GM23338 (cell line): ENCODE measurements at regions not wholly inside any gene's neighbourhood (a gene's known extent, or its start where the extent isn't known, plus 50 kb on each side); places are given as distances from the start of the nearest gene placed in this dataset.

Experiments used
- ATAC-seq: fragments of 200-7000 bp; cut with Tn5 transposase; 3 replicates; pipeline ENCODE4 v1.9.1; 2020
- DNase-seq: peaks from one replicate; pipeline ENCODE4 v3.0.0-alpha.2; 2015; ENCODE audit warnings: low spot score
- H2AFZ ChIP-seq: fragments of 200-600 bp; sonication (generic); 2 replicates; pipeline ENCODE4 v1.8.0; 2016; ENCODE audit warnings: antibody characterized with exemption, mild to moderate bottlenecking, moderate library complexity
- H3F3A ChIP-seq: fragments of 200-600 bp; sonication (generic); replicated peaks from 2 replicates; pipeline ENCODE4 v1.8.0; 2017; ENCODE audit warnings: antibody characterized with exemption, mixed run types, low read depth
- H3K27ac ChIP-seq: fragments of 200-600 bp; sonication (generic); 2 replicates; pipeline ENCODE4 v1.6.1; 2016; ENCODE audit warnings: low read depth
- H3K27me3 ChIP-seq: fragments of 200-600 bp; sonication (generic); 2 replicates; pipeline ENCODE4 v1.8.0; 2016; ENCODE audit warnings: mild to moderate bottlenecking, mixed run types, moderate library complexity; ENCODE audit not compliant: insufficient read depth
- H3K36me3 ChIP-seq: fragments of 200-600 bp; sonication (generic); 2 replicates; pipeline ENCODE4 v1.8.0; 2016; ENCODE audit warnings: mild to moderate bottlenecking; ENCODE audit not compliant: insufficient read depth
- H3K4me1 ChIP-seq: fragments of 200-600 bp; sonication (generic); 2 replicates; pipeline ENCODE4 v1.8.0; 2016; ENCODE audit warnings: mild to moderate bottlenecking, moderate library complexity; ENCODE audit not compliant: insufficient read depth
- H3K4me2 ChIP-seq: fragments of 200-600 bp; sonication (generic); 2 replicates; pipeline ENCODE4 v1.7.1; 2017; ENCODE audit warnings: mixed run types
- H3K4me3 ChIP-seq: fragments of 200-600 bp; sonication (generic); 2 replicates; pipeline ENCODE4 v1.6.1; 2016; ENCODE audit warnings: mixed run types
- H3K79me2 ChIP-seq: fragments of 200-600 bp; sonication (generic); replicated peaks from 2 replicates; pipeline ENCODE4 v1.8.0; 2017; ENCODE audit warnings: mild to moderate bottlenecking; ENCODE audit not compliant: insufficient read depth
- H3K9me2 ChIP-seq: fragments of 200-600 bp; sonication (generic); 2 replicates; pipeline ENCODE4 v1.8.0; 2017; ENCODE audit not compliant: insufficient read depth
- H4K20me1 ChIP-seq: fragments of 200-600 bp; sonication (generic); replicated peaks from 2 replicates; pipeline ENCODE4 v1.8.0; 2017; ENCODE audit warnings: mild to moderate bottlenecking; ENCODE audit not compliant: insufficient read depth
- H3K27ac Mint-ChIP-seq: 2 replicates; pipeline ENCODE4 v1.8.0; 2020; ENCODE audit warnings: inconsistent platforms, mild to moderate bottlenecking, moderate library complexity, mixed read lengths
- H3K27me3 Mint-ChIP-seq: 3 replicates; pipeline ENCODE4 v1.8.0; 2022; ENCODE audit warnings: low read depth, mild to moderate bottlenecking, moderate library complexity, mixed read lengths, inconsistent platforms; ENCODE audit not compliant: insufficient read depth, poor library complexity
- H3K36me3 Mint-ChIP-seq: 3 replicates; pipeline ENCODE4 v1.8.0; 2021; ENCODE audit warnings: low read depth, mild to moderate bottlenecking, inconsistent platforms, moderate library complexity, mixed read lengths
- H3K4me1 Mint-ChIP-seq: 3 replicates; pipeline ENCODE4 v1.8.0; 2020; ENCODE audit warnings: mild to moderate bottlenecking, inconsistent platforms, mixed read lengths
- H3K4me3 Mint-ChIP-seq: 3 replicates; pipeline ENCODE4 v1.8.0; 2021; ENCODE audit warnings: moderate library complexity, mild to moderate bottlenecking, inconsistent platforms, mixed read lengths
- H3K9me3 Mint-ChIP-seq: 3 replicates; pipeline ENCODE4 v1.8.0; 2020; ENCODE audit warnings: moderate library complexity, mild to moderate bottlenecking, inconsistent platforms, mixed read lengths
- JUNB ChIP-seq: IDR thresholded peaks from one replicate; pipeline ENCODE4 v1.6.1; 2016; ENCODE audit warnings: antibody characterized with exemption; ENCODE audit not compliant: unreplicated experiment
- POLR2AphosphoS5 ChIP-seq: IDR thresholded peaks from 2 replicates; pipeline ENCODE4 v1.6.1; 2016; ENCODE audit warnings: antibody characterized with exemption, low read depth
- ZNF114 ChIP-seq: fragments of 250-450 bp; sonication (Bioruptor Pico); IDR thresholded peaks from 2 replicates; pipeline ENCODE4 v1.5.0; 2020; ENCODE audit warnings: mild to moderate bottlenecking, moderate library complexity
- TF ChIP-seq, protein P1 (sequence below): fragments of 250-450 bp; sonication (Bioruptor Pico); IDR thresholded peaks from 2 replicates; pipeline ENCODE4 v1.5.0; 2020; ENCODE audit warnings: mild to moderate bottlenecking, moderate library complexity
- TF ChIP-seq, protein P2 (sequence below): IDR thresholded peaks from one replicate; pipeline ENCODE4 v1.6.1; 2018; ENCODE audit warnings: antibody characterized with exemption; ENCODE audit not compliant: unreplicated experiment
- TF ChIP-seq, protein P3 (sequence below), 2 experiments: fragments of 200-600 bp in 1 of 2; sonication (generic) in 1 of 2; conservative IDR thresholded peaks; 2 replicates each; pipeline versions ENCODE4 v1.5.1 to v1.6.1; 2016 to 2017; ENCODE audit warnings: antibody characterized with exemption in 2 of 2, low read depth in 2 of 2, mild to moderate bottlenecking in 2 of 2, moderate library complexity in 1 of 2

DNA sequence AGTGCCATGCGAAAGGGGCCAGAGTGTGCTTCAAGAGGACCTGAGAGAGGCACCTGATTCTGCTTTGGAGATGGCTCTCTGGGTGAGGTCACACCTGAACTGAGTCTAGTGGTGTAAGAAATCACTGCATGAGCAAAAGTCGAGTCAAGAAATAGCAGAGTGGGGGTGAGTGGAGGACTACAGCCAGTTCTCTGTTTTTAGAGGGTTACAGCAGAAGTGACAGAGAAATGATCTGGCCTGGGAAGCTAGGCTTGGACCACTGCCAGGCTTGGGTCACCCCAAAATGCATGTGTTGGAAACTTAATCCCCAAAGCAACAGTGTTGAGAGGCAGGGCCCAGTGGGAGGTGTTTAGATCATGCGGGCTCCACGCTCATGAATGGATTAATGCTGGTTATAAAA is 312.0 kb downstream of the CBLN1 start:
- H3K36me3 ChIP-seq = no peaks in the 10 kb centered on the region
- Mint-ChIP-seq H3K36me3 (no peaks in the 10 kb centered on the region), H3K27me3 (no peaks in the 10 kb centered on the region), H3K4me3 (no peak overlapping the region), H3K27ac (no peak overlapping the region), H3K9me3 (no peaks in the 10 kb centered on the region), H3K4me1 (no peaks in the 10 kb centered on the region; the same call in 2 of the 3 replicates)
- no peaks in the 10 kb centered on the region for H4K20me1 ChIP-seq
- H3K79me2 ChIP-seq = no peaks in the 10 kb centered on the region
- no peaks in the 10 kb centered on the region for H3F3A ChIP-seq
- no peak overlapping the region for H3K4me3 ChIP-seq
- H3K4me1 ChIP-seq = 0 out of 2 replicates have a peak, but pooled peaks cover 5% of the 10 kb centered on the region
- no peaks in the 10 kb centered on the region for H3K27me3 ChIP-seq
- no peak for ATAC-seq
- no peak overlapping the region for H2AFZ ChIP-seq
- no peak for TF ChIP-seq JUNB
- TF ChIP-seq, protein P1, sequence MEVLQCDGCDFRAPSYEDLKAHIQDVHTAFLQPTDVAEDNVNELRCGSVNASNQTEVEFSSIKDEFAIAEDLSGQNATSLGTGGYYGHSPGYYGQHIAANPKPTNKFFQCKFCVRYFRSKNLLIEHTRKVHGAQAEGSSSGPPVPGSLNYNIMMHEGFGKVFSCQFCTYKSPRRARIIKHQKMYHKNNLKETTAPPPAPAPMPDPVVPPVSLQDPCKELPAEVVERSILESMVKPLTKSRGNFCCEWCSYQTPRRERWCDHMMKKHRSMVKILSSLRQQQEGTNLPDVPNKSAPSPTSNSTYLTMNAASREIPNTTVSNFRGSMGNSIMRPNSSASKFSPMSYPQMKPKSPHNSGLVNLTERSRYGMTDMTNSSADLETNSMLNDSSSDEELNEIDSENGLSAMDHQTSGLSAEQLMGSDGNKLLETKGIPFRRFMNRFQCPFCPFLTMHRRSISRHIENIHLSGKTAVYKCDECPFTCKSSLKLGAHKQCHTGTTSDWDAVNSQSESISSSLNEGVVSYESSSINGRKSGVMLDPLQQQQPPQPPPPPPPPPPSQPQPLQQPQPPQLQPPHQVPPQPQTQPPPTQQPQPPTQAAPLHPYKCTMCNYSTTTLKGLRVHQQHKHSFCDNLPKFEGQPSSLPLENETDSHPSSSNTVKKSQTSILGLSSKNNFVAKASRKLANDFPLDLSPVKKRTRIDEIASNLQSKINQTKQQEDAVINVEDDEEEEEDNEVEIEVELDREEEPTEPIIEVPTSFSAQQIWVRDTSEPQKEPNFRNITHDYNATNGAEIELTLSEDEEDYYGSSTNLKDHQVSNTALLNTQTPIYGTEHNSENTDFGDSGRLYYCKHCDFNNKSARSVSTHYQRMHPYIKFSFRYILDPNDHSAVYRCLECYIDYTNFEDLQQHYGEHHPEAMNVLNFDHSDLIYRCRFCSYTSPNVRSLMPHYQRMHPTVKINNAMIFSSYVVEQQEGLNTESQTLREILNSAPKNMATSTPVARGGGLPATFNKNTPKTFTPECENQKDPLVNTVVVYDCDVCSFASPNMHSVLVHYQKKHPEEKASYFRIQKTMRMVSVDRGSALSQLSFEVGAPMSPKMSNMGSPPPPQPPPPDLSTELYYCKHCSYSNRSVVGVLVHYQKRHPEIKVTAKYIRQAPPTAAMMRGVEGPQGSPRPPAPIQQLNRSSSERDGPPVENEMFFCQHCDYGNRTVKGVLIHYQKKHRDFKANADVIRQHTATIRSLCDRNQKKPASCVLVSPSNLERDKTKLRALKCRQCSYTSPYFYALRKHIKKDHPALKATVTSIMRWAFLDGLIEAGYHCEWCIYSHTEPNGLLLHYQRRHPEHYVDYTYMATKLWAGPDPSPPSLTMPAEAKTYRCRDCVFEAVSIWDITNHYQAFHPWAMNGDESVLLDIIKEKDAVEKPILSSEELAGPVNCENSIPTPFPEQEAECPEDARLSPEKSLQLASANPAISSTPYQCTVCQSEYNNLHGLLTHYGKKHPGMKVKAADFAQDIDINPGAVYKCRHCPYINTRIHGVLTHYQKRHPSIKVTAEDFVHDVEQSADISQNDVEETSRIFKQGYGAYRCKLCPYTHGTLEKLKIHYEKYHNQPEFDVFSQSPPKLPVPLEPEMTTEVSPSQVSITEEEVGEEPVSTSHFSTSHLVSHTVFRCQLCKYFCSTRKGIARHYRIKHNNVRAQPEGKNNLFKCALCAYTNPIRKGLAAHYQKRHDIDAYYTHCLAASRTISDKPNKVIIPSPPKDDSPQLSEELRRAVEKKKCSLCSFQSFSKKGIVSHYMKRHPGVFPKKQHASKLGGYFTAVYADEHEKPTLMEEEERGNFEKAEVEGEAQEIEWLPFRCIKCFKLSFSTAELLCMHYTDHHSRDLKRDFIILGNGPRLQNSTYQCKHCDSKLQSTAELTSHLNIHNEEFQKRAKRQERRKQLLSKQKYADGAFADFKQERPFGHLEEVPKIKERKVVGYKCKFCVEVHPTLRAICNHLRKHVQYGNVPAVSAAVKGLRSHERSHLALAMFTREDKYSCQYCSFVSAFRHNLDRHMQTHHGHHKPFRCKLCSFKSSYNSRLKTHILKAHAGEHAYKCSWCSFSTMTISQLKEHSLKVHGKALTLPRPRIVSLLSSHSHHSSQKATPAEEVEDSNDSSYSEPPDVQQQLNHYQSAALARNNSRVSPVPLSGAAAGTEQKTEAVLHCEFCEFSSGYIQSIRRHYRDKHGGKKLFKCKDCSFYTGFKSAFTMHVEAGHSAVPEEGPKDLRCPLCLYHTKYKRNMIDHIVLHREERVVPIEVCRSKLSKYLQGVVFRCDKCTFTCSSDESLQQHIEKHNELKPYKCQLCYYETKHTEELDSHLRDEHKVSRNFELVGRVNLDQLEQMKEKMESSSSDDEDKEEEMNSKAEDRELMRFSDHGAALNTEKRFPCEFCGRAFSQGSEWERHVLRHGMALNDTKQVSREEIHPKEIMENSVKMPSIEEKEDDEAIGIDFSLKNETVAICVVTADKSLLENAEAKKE = no peak
- DNase-seq = no peak
- H3K27ac ChIP-seq = no peak overlapping the region
- no peak overlapping the region for H3K4me2 ChIP-seq
- peaks cover 4% of the 10 kb centered on the region for H3K9me2 ChIP-seq

DNA sequence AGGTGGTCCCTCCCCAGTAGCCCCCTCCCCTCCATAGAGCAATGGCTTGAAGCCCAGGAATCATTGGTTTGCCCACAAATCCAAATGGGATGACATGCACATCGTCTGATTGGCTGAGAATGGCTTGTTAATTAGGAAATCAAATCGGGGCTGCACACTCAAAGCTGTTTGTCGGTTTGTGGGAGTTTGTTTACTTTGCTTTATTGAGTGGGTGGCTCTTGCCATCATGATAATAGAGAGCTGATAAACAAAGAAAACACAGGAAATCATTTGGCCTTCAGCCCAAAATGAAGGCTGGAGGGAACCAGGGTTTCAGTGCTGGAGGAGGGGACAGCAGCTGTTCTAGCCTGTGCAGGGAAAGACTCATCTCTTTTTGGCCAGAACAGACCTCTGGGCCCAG is 316.3 kb downstream of the CBLN1 start:
- DNase-seq = no peak
- Mint-ChIP-seq H3K27ac (no peak overlapping the region), H3K36me3 (no peaks in the 10 kb centered on the region), H3K4me3 (no peak overlapping the region), H3K9me3 (peaks cover 6% of the 10 kb centered on the region; the same call in 2 of the 3 replicates), H3K27me3 (no peaks in the 10 kb centered on the region), H3K4me1 (no peaks in the 10 kb centered on the region)
- Histone ChIP-seq H3K9me2 (peaks cover 4% of the 10 kb centered on the region), H3K4me2 (no peak overlapping the region), H3K4me1 (0 out of 2 replicates have a peak, but pooled peaks cover 5% of the 10 kb centered on the region), H3K27ac (no peak overlapping the region), H2AFZ (peak overlapping the region; percentile 28; the same call in 1 of the 2 replicates), H4K20me1 (no peaks in the 10 kb centered on the region), H3K27me3 (no peaks in the 10 kb centered on the region), H3K4me3 (no peak overlapping the region), H3F3A (no peaks in the 10 kb centered on the region), H3K79me2 (no peaks in the 10 kb centered on the region), H3K36me3 (no peaks in the 10 kb centered on the region)
- no peak for ATAC-seq
- TF ChIP-seq, protein P2, sequence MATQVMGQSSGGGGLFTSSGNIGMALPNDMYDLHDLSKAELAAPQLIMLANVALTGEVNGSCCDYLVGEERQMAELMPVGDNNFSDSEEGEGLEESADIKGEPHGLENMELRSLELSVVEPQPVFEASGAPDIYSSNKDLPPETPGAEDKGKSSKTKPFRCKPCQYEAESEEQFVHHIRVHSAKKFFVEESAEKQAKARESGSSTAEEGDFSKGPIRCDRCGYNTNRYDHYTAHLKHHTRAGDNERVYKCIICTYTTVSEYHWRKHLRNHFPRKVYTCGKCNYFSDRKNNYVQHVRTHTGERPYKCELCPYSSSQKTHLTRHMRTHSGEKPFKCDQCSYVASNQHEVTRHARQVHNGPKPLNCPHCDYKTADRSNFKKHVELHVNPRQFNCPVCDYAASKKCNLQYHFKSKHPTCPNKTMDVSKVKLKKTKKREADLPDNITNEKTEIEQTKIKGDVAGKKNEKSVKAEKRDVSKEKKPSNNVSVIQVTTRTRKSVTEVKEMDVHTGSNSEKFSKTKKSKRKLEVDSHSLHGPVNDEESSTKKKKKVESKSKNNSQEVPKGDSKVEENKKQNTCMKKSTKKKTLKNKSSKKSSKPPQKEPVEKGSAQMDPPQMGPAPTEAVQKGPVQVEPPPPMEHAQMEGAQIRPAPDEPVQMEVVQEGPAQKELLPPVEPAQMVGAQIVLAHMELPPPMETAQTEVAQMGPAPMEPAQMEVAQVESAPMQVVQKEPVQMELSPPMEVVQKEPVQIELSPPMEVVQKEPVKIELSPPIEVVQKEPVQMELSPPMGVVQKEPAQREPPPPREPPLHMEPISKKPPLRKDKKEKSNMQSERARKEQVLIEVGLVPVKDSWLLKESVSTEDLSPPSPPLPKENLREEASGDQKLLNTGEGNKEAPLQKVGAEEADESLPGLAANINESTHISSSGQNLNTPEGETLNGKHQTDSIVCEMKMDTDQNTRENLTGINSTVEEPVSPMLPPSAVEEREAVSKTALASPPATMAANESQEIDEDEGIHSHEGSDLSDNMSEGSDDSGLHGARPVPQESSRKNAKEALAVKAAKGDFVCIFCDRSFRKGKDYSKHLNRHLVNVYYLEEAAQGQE = no peak
- no peak for TF ChIP-seq ZNF114 (CRISPR knock-in tag)
- TF ChIP-seq JUNB = no peak
- TF ChIP-seq, protein P3, sequence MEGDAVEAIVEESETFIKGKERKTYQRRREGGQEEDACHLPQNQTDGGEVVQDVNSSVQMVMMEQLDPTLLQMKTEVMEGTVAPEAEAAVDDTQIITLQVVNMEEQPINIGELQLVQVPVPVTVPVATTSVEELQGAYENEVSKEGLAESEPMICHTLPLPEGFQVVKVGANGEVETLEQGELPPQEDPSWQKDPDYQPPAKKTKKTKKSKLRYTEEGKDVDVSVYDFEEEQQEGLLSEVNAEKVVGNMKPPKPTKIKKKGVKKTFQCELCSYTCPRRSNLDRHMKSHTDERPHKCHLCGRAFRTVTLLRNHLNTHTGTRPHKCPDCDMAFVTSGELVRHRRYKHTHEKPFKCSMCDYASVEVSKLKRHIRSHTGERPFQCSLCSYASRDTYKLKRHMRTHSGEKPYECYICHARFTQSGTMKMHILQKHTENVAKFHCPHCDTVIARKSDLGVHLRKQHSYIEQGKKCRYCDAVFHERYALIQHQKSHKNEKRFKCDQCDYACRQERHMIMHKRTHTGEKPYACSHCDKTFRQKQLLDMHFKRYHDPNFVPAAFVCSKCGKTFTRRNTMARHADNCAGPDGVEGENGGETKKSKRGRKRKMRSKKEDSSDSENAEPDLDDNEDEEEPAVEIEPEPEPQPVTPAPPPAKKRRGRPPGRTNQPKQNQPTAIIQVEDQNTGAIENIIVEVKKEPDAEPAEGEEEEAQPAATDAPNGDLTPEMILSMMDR (conservative IDR thresholded peaks at IDR 0.05; ENCODE audit: low read depth in 2 of 2) = no peak
- no peak for TF ChIP-seq POLR2AphosphoS5
